ENCODE measurements at regions not wholly inside any gene's neighbourhood (a gene's known extent, or its start where the extent isn't known, plus 50 kb on each side); places are given as distances from the start of the nearest gene placed in this dataset.

DNA sequence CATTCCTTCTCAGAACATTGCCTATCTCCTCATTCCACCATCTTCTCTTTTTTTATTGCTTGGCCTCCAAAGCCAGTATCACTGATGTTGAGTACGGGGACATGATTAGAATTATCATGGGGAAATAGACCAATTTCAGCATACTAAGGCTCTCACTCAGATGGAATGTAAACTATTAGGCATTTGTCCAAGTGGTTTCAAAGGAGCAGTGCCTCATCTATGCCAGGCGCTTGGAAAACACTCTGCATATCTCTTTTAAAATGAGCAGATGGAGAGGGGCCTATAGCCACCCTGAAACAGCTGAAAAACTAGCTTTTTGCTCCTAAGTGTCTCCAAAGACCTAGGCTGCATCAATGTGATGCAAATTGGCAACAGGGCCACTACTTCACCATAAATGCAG lies 150.8 kb upstream of the DIPK2B start:
- DNase-seq: no peak

DNA sequence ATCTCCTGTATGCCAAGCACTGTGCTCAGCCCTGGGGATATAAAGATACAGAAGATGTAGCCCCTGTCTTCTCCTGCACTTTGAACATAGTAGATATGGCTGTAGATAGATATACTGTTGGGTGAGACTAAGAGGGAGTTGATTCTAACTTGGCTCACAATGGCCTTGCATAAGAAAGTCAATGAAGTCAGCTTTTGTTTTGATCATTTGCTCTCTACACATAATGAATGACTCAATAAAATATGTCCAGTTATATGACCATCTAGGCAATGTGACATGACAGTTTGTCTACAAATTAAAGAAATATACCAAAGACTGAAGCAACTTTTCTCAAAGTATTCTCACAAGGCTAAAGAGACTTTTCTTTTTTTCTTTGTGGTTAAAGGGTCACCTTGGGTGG lies 147.6 kb upstream of the DIPK2B start:
- DNase-seq: no peak

DNA sequence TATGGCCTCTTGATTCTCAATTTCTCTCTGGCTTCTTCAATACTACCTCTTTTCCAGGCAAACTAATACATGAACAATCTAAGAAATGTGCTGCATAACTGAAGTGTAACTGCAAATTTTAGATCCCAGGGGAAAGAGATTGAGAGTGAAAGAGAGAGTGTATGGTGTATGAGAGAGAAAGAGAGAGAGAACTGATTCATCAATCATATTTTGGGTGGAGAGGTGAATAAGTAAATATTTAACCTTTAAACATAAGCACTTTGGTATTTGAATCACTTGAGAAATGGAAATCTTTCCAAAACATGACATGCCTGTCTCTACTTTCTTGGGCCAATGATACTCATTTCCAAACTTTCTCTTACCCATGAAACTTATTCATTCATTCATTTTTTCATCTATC lies 147.2 kb upstream of the DIPK2B start:
- no peak for DNase-seq

DNA sequence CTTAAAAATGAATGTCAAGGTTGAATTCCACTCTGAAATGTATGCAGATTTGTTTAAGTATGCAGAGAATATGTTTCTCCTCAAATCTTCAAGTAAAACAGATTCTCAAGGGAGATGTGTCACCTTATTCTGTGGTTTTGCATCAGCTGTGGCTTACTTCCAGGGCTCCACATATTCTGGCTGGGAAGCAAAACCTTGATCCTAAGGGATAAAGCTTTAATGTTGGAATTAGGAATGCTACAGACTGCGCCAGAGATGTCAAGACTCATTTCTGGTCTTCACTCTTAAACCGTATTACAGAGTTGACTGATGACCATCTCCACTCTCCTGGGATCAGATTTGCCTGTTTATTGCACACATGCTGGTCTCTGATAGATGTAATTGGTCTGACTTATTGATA lies 143.9 kb upstream of the DIPK2B start:
- DNase-seq: no peak

DNA sequence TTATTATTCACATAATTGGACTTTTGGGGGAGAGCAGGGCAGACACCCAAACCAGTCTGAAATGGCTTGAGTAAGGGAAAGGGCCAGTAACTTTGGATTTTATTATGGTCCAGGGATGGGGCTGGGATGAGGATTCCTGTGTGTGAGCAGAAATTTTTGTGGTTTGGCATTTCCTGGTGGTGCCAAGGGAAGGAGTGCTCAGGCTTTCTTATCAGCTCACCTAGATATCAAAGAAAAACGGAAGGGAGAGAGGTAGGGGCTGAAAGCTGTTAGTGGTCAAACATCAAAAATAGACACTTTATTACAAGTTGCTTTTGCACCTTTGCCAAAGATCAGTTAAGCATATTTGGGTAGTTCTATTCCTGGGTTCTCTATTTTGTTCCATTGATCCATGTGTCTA lies 128.5 kb upstream of the DIPK2B start:
- no peak for DNase-seq

DNA sequence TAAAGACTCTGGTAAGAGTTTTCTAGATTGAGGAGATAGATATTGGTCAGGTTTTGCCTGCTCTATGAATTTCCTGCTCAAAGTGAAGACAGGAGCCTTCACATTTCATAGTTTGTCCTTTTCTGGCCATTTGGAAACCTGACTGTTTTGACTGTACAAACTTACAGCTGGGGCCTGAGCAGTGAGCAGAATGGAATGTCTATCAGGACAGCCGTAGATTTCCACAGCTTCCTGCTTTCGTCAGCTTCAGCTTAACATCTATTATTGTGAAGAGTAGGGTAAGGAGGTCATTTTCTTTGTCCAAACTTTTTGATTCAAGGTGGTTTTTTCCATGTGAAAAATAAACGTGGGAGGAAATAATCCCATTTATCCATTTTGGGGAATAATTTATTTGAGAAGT lies 124.3 kb upstream of the DIPK2B start:
- DNase-seq: no peak

DNA sequence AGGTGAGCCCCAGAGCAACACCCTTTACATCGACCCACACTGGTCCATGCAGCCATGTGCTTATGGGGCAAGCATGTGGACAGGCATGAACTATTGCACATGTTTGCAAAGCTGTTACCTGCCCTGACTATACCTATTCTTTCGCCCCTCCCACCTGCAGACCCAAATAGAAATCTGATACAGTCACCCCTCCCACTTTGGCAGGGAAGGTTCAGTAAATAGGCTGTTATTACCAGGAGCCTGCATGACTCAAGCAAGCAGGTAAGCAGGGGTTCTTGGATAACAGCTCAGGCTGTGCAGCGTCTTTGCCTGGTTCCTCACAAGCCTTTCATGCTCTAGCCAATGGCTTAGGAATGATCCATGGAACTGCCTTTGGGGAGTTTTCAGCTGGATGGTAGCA lies 122.7 kb upstream of the DIPK2B start:
- DNase-seq: no peak

DNA sequence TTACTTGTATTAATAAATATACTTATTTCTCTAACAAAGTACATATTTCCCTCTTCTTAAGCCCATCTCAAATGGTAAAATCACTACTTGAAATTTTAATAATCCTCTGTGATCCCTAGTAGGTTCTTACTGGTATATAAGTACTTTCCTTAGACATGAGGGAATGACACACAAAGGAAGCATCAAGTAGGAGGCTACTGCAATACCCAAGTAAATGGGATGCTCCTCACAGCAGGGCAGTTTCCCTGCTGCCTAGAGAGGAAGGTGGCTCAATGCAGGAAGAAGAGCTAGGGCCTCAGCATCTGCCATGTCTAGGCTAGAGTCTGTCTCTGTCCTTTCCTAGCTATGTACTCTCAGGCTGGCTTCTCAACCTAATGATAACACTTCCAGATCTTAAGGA lies 122.1 kb upstream of the DIPK2B start:
- DNase-seq: no peak

DNA sequence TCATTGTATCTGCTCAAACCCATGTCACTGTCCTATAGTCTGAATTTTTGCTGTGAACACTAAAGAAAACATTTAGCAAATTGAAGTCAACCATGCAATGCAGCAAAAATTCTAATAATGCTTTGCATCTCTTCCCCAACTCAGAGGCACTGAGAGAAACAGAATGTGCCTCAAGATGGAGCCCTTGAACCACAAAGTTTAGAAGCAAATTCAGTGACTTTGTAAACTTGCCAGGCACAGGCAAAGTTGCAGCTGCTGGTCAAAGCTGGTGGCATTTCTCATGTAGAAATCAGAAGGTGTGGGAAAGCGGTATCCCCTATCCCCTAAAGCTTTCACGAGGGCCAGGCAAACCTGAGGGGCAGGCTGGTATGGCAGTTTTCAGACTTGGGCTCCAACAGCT lies 121.7 kb upstream of the DIPK2B start:
- DNase-seq: no peak

DNA sequence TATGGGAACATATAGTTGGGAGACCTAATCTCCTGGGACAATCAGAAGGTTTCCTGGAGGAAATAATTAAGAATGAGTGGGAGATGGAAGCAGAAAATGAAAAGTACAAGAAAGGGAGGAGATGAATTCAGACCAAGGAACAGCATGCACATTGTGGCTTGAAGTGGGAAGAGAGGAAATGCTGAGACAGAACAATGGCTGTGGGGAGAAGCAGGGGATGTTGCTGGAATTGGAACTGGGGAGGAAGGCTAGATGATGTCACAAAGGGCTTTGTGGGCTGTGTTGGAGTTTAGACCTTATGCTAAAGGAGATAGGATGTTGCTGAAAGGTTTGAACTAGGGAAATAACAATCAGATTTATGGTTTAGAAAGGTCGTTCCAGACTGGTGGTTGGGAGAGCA lies 119.5 kb upstream of the DIPK2B start:
- no peak for DNase-seq

DNA sequence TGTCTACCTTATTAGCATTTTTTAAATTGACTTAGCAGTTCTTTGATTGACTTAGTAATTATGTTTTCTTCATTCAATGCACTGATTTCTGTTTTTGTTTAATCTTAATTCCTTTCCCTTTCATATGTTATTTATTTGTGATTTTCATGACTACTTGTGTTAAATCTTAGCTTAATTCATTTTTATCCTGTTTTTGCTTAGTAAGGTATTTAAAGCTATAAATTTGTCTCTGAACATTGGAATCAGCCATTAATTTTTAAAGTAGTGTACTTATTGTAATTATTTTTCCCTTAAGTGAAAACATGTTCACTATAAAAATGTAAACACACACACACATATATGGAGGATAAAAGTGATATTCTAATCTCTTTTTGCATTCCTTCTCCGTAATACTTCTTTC lies 109.1 kb upstream of the DIPK2B start:
- DNase-seq: no peak

DNA sequence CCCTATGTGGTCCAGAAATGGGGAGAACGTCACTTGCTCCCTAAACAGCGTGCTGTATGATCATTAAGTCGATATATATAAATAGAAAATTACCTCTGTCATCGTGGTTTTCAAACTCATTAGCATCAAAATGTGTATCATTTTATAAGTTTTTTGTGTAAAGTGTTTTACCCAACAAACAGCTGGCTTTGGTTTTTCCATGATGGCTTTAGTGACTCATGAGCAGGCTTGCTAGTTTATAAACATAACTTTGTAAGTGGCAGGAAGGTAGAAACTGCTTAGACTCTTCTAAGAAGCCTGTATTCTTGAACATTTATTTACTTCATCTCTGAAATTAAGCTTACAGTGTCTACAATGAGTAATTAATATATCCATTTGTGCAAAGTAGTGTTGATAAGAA lies 108.4 kb upstream of the DIPK2B start:
- DNase-seq: no peak

DNA sequence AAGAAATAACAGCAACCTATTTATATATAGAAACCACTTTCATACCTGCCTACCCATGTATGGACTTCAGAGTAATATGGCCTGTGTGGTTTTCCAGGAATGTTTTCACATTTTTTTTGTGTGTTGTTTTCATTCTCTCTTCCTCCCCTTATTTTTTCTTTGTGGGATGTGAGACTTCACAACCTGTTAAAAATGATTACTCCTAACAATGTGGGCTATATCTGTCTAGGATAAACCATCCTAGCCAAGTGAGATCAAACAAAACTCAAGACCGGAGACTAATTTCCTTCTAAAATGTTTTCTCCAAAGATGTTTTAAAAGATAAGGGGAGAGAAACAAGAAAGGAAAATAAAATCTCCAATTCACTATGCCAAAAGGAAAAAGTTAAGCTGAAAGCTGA lies 106.1 kb upstream of the DIPK2B start:
- DNase-seq: no peak

DNA sequence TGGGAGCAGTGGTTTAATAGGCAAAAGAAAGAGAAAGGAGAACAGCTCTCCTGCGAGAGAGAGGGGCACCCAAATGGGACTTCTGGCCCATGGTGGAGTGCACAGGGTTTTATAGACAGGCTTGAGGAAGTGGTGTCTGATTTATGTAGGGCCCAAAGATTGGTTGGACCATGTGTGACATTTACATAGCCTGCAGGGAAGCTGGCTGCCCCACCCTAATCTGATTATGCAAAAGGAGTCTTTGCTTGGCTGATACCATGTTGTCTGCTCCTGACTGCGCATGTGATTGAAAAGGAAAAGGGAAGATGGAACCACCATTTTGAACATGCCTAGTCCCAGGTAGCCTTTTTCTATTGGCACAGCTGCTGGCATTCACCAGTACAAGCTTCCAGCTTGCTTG lies 100.0 kb upstream of the DIPK2B start:
- DNase-seq: no peak

DNA sequence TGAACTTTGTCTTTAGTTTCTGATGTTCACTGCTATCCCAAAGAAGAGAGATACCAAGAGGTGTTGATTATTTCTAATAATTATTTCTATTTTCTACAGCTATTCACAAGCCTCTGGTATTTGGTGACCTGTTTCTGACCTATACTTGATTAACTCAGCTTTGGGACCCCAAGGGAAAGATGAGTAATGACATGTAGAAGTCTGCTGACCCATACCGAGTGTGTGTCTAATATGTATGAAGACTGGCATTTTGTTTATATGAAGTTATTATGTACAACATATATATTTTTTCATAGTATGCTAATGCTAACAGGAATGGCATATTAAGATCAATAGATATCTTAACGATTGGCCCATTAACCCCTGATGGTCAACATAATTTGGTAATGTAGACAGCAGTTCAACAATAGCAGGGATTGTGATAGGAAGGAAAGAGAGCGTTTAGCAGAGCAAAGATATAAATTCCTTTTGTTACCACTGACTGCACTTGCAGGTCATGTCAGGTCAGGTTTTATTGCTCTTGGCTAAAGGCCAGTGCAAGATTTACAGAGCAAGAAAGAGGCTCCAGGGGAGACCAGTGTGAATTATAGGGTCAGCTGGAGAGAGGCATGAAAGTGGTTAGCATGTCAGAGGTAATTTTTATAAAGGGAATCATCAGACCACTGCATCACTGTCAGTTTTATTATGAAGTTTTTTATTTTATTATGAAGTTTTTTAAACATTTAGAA lies 94.7 kb upstream of the DIPK2B start:
- no peak for DNase-seq

DNA sequence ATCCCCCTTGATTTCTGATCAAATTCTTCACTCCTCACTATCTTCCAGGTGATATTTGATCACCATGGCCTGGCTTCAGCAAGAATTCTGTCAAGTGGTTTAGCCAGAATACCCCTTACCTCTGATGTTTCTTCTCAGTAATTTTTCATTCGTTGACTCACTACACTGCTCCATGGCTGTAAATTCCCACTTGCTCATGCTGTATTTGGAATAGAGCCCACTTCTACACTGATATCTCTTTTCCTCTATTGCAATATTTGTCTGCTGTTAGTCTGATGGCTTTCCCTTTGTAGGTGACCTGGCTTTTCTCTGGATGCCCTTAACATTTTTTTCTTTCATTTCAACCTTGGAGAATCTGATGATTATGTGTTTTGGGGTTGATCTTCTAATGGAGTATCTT lies 73.9 kb upstream of the DIPK2B start:
- DNase-seq: no peak

DNA sequence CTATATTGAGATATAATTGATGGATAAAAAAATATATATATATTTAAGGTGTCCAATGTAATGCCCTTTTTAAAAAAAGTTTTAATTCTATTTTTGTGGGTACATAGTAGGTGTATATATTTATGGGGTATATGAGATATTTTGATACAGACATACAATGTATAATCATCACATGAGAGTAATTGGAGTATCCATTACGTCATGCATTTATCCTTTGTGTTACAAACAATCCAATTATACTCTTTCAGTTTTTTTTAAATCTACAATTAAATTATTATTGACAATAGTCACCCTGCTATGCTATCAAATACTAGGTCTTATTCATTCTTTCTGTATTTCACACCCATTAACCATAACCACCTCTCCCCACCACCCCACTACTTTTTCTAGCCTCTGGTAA lies 66.3 kb upstream of the DIPK2B start:
- DNase-seq: no peak

DNA sequence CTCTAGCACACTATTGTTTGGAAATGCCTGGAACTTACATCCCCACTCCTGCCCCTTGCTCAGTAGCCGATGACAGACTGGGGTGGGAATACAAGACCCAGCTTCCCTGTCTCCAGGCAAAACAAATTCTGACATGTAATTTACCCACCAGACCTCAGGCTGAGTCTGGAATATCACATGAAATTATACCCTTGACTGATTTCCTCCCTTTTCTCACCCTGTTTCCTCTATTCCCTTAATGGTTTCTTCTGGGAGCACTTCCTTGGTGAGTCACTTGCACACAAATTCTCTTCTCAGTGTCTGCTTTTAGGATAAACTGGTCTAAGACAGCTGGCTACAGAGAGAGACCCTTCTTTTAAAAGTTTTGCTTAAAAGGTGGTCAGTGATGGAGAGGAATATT lies 65.8 kb upstream of the DIPK2B start:
- DNase-seq: no peak

DNA sequence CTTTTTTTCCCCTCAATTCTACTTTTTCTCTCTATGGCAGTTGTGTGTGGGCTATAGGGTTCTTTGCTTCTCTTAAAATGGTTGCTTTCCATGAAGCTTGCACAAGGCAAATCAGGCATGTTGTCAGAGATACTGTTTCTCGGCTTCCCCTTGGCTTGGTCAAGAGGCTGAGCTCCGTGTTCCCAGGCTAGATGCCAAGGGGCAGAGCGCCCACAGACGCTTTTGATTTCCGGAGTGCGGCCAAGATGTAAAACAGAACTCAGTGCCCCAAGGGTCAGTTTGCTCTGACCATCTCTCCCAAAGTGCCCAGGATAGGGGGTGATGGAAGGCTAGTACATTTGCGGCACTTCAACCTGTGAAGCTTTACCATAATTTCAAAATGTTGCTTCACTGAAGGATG lies 64.2 kb upstream of the DIPK2B start:
- no peak for DNase-seq

DNA sequence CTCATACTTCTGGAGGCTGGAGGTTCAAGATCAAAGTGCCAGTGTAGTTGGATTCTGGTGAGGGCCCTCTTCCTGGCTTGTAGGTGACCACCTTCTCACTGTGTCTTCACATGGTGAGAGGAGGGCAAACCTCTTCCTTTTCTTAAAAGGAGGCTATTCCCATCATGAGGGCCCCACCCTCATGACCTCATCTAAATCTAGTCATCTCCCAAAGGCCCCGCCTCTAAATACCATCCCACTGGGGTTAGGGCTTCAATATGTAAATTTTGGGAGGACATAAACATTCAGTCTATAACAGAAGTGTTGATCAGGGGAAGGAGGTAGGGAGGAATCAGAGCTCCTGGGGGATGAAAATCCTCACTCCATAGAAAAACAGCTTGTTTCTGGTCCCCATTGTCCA lies 60.8 kb upstream of the DIPK2B start:
- DNase-seq: no peak

DNA sequence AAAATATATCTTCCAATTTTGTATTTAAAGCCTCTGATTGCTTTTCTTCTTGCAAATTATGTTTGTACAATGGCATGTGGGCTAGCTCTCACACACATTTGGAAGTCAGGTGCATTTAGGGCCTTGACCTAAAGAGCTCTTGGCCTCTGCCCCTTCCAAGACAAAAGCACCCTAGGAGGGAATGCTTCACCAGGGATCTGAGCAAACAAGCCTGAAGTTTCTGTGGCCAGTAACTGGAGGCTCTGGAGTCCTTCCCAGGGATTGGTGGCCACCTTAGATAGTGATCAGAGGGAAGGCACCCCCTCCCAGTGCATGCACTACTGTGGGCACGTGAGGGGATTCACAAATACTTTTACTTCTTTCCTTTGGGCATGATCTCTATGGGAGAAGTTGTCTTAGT lies 60.3 kb upstream of the DIPK2B start:
- DNase-seq: no peak

DNA sequence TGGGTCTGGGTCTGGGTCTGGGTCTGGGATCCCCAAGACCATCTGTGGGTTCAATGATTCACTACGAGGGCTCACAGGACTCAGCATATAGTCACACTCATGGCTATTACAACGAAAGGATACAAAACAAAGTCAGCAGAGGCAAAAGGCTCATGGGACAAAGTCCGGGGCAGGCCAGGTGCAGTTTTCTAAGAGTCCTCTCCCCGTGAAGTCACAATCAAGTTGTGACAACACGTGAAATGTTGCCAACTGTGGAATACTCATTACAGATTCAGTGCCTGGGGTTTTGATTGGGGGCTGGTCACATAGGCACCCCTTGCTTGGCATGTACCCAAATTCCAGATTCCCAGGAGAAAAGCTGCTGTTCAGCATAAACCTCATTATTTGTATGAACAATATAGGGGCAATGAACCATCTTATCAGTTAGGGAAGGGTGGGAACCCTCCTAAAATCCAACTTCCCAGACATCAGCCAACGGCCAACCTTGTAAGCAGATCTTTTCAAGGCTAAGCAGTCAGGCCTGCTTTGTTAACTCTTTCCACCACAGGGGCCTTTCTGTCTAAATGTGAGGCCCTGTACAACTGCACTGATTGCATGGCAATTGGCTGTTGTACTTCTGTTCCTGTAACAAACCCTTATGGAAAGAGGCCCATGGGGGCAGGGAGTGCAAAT lies 58.2 kb upstream of the DIPK2B start:
- DNase-seq: no peak

Data from activated CD8-positive, alpha-beta memory T cell treated with anti-CD3 and anti-CD28 coated beads for 24 hours (primary cell).